ENCODE measurements at regions not wholly inside any gene's neighbourhood (a gene's known extent, or its start where the extent isn't known, plus 50 kb on each side); places are given as distances from the start of the nearest gene placed in this dataset.
"Not testable (repeated sequence)": the region's sequence is repeated elsewhere in the genome, so short reads cannot be mapped to it uniquely, and the experiment has no call there.

DNA sequence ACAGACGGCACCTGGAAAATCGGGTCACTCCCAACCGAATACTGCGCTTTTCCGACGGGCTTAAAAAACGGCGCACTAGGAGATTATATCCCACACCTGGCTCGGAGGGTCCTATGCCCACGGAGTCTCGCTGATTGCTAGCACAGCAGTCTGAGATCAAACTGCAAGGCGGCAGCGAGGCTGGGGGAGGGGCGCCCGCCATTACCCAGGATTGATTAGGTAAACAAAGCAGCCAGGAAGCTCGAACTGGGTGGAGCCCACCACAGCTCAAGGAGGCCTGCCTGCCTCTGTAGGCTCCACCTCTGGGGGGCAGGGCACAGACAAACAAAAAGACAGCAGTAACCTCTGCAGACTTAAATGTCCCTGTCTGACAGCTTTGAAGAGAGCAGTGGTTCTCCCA lies 64.5 kb downstream of the SLC30A10 start:
- FAIRE-seq; CTCF ChIA-PET; H3K27ac ChIP-seq; ATAC-seq; H3K4me3 ChIP-seq; POLR2A ChIA-PET; H3K4me2 ChIP-seq; H3K4me1 ChIP-seq; DNase-seq (ENCODE audit: low read depth in 1 of 2, low spot score in 1 of 2); H3K9me3 ChIP-seq: not testable (repeated sequence)
- 47% methylated on average over 13 of the region's 16 CpGs for WGBS (ENCODE audit: missing lambda C conversion rate)

DNA sequence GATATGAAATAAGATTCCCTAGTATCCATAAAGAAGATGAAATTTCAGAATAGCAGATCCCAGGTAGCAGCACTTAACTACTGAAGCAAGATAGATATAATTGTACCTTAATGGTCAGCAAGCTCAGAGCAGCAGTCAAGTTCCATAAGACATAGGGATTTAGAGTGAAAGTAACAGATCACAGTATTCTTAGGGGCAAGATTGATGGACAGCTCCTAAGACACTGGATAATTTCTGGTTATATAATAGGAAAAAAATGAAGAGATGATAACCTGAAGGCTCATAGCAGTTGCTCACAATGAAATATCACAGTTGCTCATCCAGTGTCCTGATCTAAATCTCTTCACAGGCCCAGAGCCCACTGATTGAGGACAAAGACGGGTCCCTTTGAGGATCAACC lies 66.0 kb downstream of the SLC30A10 start:
- 11% methylated on average over 1 of the region's 1 CpG for WGBS (ENCODE audit: missing lambda C conversion rate)
- Histone ChIP-seq H3K4me3 (no peak overlapping the region), H3K4me2 (no peak overlapping the region), H3K4me1 (no peaks in the 10 kb centered on the region), H3K9me3 (no peaks in the 10 kb centered on the region), H3K27ac (no peak overlapping the region)
- no peak for ATAC-seq
- TF ChIP-seq, protein P1, sequence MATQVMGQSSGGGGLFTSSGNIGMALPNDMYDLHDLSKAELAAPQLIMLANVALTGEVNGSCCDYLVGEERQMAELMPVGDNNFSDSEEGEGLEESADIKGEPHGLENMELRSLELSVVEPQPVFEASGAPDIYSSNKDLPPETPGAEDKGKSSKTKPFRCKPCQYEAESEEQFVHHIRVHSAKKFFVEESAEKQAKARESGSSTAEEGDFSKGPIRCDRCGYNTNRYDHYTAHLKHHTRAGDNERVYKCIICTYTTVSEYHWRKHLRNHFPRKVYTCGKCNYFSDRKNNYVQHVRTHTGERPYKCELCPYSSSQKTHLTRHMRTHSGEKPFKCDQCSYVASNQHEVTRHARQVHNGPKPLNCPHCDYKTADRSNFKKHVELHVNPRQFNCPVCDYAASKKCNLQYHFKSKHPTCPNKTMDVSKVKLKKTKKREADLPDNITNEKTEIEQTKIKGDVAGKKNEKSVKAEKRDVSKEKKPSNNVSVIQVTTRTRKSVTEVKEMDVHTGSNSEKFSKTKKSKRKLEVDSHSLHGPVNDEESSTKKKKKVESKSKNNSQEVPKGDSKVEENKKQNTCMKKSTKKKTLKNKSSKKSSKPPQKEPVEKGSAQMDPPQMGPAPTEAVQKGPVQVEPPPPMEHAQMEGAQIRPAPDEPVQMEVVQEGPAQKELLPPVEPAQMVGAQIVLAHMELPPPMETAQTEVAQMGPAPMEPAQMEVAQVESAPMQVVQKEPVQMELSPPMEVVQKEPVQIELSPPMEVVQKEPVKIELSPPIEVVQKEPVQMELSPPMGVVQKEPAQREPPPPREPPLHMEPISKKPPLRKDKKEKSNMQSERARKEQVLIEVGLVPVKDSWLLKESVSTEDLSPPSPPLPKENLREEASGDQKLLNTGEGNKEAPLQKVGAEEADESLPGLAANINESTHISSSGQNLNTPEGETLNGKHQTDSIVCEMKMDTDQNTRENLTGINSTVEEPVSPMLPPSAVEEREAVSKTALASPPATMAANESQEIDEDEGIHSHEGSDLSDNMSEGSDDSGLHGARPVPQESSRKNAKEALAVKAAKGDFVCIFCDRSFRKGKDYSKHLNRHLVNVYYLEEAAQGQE (IDR thresholded peaks at IDR 0.05), result no peak
- TF ChIP-seq CBX8 (IDR thresholded peaks at IDR 0.05) (no peak), JUN (IDR thresholded peaks at IDR 0.05) (no peak), FOSL2 (IDR thresholded peaks at IDR 0.05) (no peak), FOSL2 (CRISPR knock-in tag; IDR thresholded peaks at IDR 0.05) (no peak), MAFK (IDR thresholded peaks at IDR 0.05; ENCODE audit: partially characterized antibody) (no peak), SMC3 (IDR thresholded peaks at IDR 0.05) (no peak)
- no peak for DNase-seq (ENCODE audit: low read depth in 1 of 2, low spot score in 1 of 2)
- ChIA-PET POLR2A (no interaction called here), CTCF (interaction anchor here (0.6 kb wide), 1 partner anchor 31 kb away, joined by 3 read pairs; no protein-coding TSS in a partner anchor)
- FAIRE-seq, result no peak

DNA sequence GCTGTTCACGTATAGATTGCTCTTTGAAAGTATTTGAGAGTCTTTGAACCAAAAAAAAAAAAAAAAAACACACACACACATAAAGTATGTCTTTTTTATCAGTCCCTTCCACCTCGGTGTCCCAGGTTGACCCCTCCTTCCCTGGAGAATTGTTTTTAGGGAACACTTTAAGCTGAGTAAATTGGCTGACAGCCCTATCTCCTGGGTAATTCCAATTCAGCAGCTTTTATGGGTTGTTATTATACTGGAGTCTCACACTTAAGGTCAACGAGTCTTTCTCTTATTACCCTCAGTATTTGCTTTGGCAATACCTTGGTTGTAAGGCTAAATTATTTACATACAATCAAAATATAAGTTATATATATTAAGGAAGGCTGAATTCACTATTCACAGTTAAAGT lies 69.4 kb downstream of the SLC30A10 start:
- no peak overlapping the region for H3K27ac ChIP-seq
- CTCF ChIA-PET, result no interaction called here
- POLR2A ChIA-PET, result no interaction called here
- H3K4me3 ChIP-seq, result no peak overlapping the region
- TF ChIP-seq RNF2 (IDR thresholded peaks at IDR 0.05; ENCODE audit: borderline replicate concordance, low read depth) (no peak), EHF (CRISPR knock-in tag; IDR thresholded peaks at IDR 0.05) (no peak), EP300 (IDR thresholded peaks at IDR 0.05) (no peak), FOXS1 (CRISPR knock-in tag; IDR thresholded peaks at IDR 0.05) (no peak), EHMT2 (IDR thresholded peaks at IDR 0.05; ENCODE audit: low read depth) (no peak), CHD4 (IDR thresholded peaks at IDR 0.05; ENCODE audit: borderline replicate concordance) (no peak), ZNF302 (CRISPR knock-in tag; IDR thresholded peaks at IDR 0.05) (no peak)
- TF ChIP-seq, protein P2, sequence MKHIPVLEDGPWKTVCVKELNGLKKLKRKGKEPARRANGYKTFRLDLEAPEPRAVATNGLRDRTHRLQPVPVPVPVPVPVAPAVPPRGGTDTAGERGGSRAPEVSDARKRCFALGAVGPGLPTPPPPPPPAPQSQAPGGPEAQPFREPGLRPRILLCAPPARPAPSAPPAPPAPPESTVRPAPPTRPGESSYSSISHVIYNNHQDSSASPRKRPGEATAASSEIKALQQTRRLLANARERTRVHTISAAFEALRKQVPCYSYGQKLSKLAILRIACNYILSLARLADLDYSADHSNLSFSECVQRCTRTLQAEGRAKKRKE (CRISPR knock-in tag; IDR thresholded peaks at IDR 0.05; ENCODE audit: low read depth), result no peak
- TF ChIP-seq, protein P3, sequence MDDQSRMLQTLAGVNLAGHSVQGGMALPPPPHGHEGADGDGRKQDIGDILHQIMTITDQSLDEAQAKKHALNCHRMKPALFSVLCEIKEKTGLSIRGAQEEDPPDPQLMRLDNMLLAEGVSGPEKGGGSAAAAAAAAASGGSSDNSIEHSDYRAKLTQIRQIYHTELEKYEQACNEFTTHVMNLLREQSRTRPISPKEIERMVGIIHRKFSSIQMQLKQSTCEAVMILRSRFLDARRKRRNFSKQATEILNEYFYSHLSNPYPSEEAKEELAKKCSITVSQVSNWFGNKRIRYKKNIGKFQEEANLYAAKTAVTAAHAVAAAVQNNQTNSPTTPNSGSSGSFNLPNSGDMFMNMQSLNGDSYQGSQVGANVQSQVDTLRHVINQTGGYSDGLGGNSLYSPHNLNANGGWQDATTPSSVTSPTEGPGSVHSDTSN (IDR thresholded peaks at IDR 0.05), result no peak
- 9% methylated on average over 3 of the region's 3 CpGs for WGBS (ENCODE audit: missing lambda C conversion rate)
- H3K9me3 ChIP-seq, result no peaks in the 10 kb centered on the region
- DNase-seq (ENCODE audit: low read depth in 1 of 2, low spot score in 1 of 2) (no peak), FAIRE-seq (no peak), ATAC-seq (no peak)
- H3K4me2 ChIP-seq, result no peak overlapping the region
- no peaks in the 10 kb centered on the region for H3K4me1 ChIP-seq

All from A549 (cell line).